H1 (cell line): ENCODE measurements at regions not wholly inside any gene's neighbourhood (a gene's known extent, or its start where the extent isn't known, plus 50 kb on each side); places are given as distances from the start of the nearest gene placed in this dataset.
"Not testable (repeated sequence)": the region's sequence is repeated elsewhere in the genome, so short reads cannot be mapped to it uniquely, and the experiment has no call there.

Source experiments
- CBX5 ChIP-seq: fragments of 300-800, 300-1000 bp; sonication (generic); IDR thresholded peaks from 2 replicates; pipeline ENCODE4 v1.7.1; 2016; ENCODE audit warnings: antibody characterized with exemption, low read length, low read depth
- CHD2 ChIP-seq: IDR thresholded peaks from 2 replicates; pipeline ENCODE4 v1.6.1; 2012; ENCODE audit warnings: low read length, improper control_type of control experiment
- CTCF ChIP-seq, 3 experiments: IDR thresholded peaks; 1 replicate in 2 of 3; 2 replicates in 1 of 3; pipeline versions ENCODE4 v1.5.1 to v1.6.1; 2011; ENCODE audit warnings: low read length in 3 of 3, mild to moderate bottlenecking in 3 of 3, inconsistent platforms in 2 of 3, low read depth in 1 of 3, moderate library complexity in 1 of 3; ENCODE audit not compliant: insufficient read depth in 1 of 3; ENCODE audit errors: control extremely low read depth in 1 of 3
- EP300 ChIP-seq, 2 experiments: IDR thresholded peaks; 1 replicate in 1 of 2; 2 replicates in 1 of 2; pipeline ENCODE4 v1.6.1; 2011 to 2012; ENCODE audit warnings: low read depth in 2 of 2, low read length in 2 of 2, mild to moderate bottlenecking in 2 of 2, borderline replicate concordance in 1 of 2, inconsistent platforms in 1 of 2, moderate library complexity in 1 of 2
- EZH2 ChIP-seq: fragments of 200-600 bp; sonication (generic); IDR thresholded peaks from 2 replicates; pipeline ENCODE4 v1.7.1; 2012; ENCODE audit warnings: low read depth, mild to moderate bottlenecking, moderate library complexity, low read length, inconsistent platforms; ENCODE audit not compliant: severe bottlenecking
- HDAC2 ChIP-seq, 2 experiments: fragments of 300-600 bp in 1 of 2; sonication (generic) in 1 of 2; IDR thresholded peaks; 2 replicates each; pipeline ENCODE4 v1.6.1; 2011 to 2012; ENCODE audit warnings: low read depth in 2 of 2, low read length in 2 of 2, mild to moderate bottlenecking in 2 of 2, moderate library complexity in 2 of 2, borderline replicate concordance in 1 of 2, inconsistent platforms in 1 of 2
- JUN ChIP-seq: IDR thresholded peaks from 2 replicates; pipeline ENCODE4 v1.6.1; 2011; ENCODE audit warnings: low read depth, mild to moderate bottlenecking, improper control_type of control experiment, low read length
- KDM5A ChIP-seq: fragments of 200-600 bp; IDR thresholded peaks from 2 replicates; pipeline ENCODE4 v1.7.1; 2012; ENCODE audit warnings: mild to moderate bottlenecking, low read length, inconsistent platforms, mixed read lengths
- POLR2A ChIP-seq, 2 experiments: IDR thresholded peaks; 1 replicate in 1 of 2; 2 replicates in 1 of 2; pipeline ENCODE4 v1.6.1; 2011; ENCODE audit warnings: low read depth in 2 of 2, low read length in 2 of 2, mild to moderate bottlenecking in 2 of 2; ENCODE audit errors: control extremely low read depth in 1 of 2
- RAD21 ChIP-seq, 2 experiments: IDR thresholded peaks in 1 of 2; conservative IDR thresholded peaks in 1 of 2; 2 replicates each; pipeline ENCODE4 v1.6.1; 2011; ENCODE audit warnings: low read depth in 2 of 2, low read length in 2 of 2, improper control_type of control experiment in 1 of 2, inconsistent platforms in 1 of 2, mild to moderate bottlenecking in 1 of 2, moderate library complexity in 1 of 2
- TAF1 ChIP-seq: IDR thresholded peaks from 2 replicates; pipeline ENCODE4 v1.6.1; 2011; ENCODE audit warnings: mild to moderate bottlenecking, low read depth, low read length
- TCF12 ChIP-seq: IDR thresholded peaks from 2 replicates; pipeline ENCODE4 v1.6.1; 2011; ENCODE audit warnings: low read depth, mild to moderate bottlenecking, low read length
- TF ChIP-seq, protein P1 (sequence below): IDR thresholded peaks from 2 replicates; pipeline ENCODE4 v1.6.1; 2012; ENCODE audit warnings: inconsistent platforms
- TF ChIP-seq, protein P2 (sequence below): IDR thresholded peaks from 2 replicates; pipeline ENCODE4 v1.6.1; 2011; ENCODE audit warnings: low read depth, mild to moderate bottlenecking, low read length; ENCODE audit not compliant: insufficient read depth

DNA sequence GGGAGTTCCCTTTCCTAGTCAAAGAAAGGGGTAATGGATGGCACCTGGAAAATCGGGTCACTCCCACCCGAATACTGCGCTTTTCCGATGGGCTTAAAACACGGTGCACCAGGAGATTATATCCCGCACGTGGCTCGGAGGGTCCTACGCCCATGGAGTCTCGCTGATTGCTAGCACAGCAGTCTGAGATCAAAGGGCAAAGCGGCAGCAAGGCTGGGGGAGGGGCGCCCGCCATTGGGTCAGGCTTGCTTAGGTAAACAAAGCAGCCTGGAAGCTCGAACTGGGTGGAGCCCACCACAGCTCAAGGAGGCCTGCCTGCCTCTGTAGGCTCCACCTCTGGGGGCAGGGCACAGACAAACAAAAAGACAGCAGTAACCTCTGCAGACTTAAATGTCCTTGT, 683.3 kb upstream of the MIR17HG start:
- TF ChIP-seq, protein P1, sequence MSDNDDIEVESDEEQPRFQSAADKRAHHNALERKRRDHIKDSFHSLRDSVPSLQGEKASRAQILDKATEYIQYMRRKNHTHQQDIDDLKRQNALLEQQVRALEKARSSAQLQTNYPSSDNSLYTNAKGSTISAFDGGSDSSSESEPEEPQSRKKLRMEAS: not testable (repeated sequence)
- not testable (repeated sequence) for TF ChIP-seq CHD2; EP300 (IDR thresholded peaks at IDR 0.05; ENCODE audit: borderline replicate concordance in 1 of 2, low read depth in 2 of 2, low read length in 2 of 2); CTCF (IDR thresholded peaks at IDR 0.05; ENCODE audit: control extremely low read depth in 1 of 3, insufficient read depth in 1 of 3, low read depth in 1 of 3, low read length in 3 of 3); RAD21 (IDR thresholded peaks at IDR 0.05 in 1 of 2, conservative IDR thresholded peaks at IDR 0.05 in 1 of 2; ENCODE audit: low read depth in 2 of 2, low read length in 2 of 2); CBX5; HDAC2 (IDR thresholded peaks at IDR 0.05; ENCODE audit: borderline replicate concordance in 1 of 2, low read depth in 2 of 2, low read length in 2 of 2); POLR2A (IDR thresholded peaks at IDR 0.05; ENCODE audit: control extremely low read depth in 1 of 2, low read depth in 2 of 2, low read length in 2 of 2); TAF1; EZH2; JUN; KDM5A; TCF12
- TF ChIP-seq, protein P2, sequence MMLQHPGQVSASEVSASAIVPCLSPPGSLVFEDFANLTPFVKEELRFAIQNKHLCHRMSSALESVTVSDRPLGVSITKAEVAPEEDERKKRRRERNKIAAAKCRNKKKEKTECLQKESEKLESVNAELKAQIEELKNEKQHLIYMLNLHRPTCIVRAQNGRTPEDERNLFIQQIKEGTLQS: not testable (repeated sequence)
